HL-60 (cell line): ENCODE measurements at regions not wholly inside any gene's neighbourhood (a gene's known extent, or its start where the extent isn't known, plus 50 kb on each side); places are given as distances from the start of the nearest gene placed in this dataset.

Experiments
- CTCF ChIP-seq: IDR thresholded peaks from one replicate; pipeline ENCODE4 v1.5.1; 2011; ENCODE audit warnings: low read length, control low read depth, inconsistent platforms; ENCODE audit not compliant: insufficient read depth
- GABPA ChIP-seq: IDR thresholded peaks from 2 replicates; pipeline ENCODE4 v1.6.1; 2012; ENCODE audit warnings: low read depth
- POLR2AphosphoS5 ChIP-seq: IDR thresholded peaks from 2 replicates; pipeline ENCODE4 v1.6.1; 2012; ENCODE audit warnings: low read depth
- SPI1 ChIP-seq: IDR thresholded peaks from 2 replicates; pipeline ENCODE4 v1.6.1; 2012; ENCODE audit warnings: low read depth, mild to moderate bottlenecking, borderline replicate concordance

GRCh38 chr7:52463341-52463740, 572.1 kb upstream of the POM121L12 start:
- TF ChIP-seq CTCF, result no peak
- no peak for TF ChIP-seq POLR2AphosphoS5
- TF ChIP-seq GABPA, result no peak
- no peak for TF ChIP-seq SPI1
